ENCODE measurements at regions not wholly inside any gene's neighbourhood (a gene's known extent, or its start where the extent isn't known, plus 50 kb on each side); places are given as distances from the start of the nearest gene placed in this dataset.

DNA sequence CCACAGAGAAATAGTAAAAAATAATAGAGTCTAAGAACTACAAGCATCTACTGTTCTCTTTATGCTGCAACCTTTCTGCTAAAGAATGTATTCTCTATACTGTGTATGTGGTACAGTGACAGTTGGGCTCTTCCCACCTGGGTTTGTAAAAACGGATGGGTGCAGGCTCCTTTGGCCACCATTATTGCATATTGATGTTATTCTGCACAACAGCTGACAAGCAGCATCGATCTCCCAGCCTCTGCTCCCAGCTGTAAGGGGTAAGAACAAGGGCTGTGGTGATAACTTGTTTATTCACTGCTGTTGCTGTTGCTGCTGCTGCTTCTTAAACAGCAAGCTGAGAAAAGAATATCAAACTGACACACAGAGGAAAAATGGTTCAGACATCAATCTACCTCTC is 56.1 kb downstream of the KCNRG start:
- H3K27me3 ChIP-seq: no peaks in the 10 kb centered on the region
- H3K9me3 ChIP-seq: no peaks in the 10 kb centered on the region
- peaks cover 17% of the 10 kb centered on the region for H3K36me3 ChIP-seq
- H3K4me1 ChIP-seq (ENCODE audit: control insufficient read depth in 1 of 2, insufficient read depth in 1 of 2, low read depth in 1 of 2, low read length in 1 of 2): peaks cover 11 to 21% of the 10 kb centered on the region in 2 experiments
- H3K27ac ChIP-seq: peak overlapping the region; percentile 45
- TF ChIP-seq, protein P1, sequence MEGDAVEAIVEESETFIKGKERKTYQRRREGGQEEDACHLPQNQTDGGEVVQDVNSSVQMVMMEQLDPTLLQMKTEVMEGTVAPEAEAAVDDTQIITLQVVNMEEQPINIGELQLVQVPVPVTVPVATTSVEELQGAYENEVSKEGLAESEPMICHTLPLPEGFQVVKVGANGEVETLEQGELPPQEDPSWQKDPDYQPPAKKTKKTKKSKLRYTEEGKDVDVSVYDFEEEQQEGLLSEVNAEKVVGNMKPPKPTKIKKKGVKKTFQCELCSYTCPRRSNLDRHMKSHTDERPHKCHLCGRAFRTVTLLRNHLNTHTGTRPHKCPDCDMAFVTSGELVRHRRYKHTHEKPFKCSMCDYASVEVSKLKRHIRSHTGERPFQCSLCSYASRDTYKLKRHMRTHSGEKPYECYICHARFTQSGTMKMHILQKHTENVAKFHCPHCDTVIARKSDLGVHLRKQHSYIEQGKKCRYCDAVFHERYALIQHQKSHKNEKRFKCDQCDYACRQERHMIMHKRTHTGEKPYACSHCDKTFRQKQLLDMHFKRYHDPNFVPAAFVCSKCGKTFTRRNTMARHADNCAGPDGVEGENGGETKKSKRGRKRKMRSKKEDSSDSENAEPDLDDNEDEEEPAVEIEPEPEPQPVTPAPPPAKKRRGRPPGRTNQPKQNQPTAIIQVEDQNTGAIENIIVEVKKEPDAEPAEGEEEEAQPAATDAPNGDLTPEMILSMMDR (IDR thresholded peaks at IDR 0.05): no peak
- H3K4me3 ChIP-seq (ENCODE audit: low read depth in 1 of 2, low read length in 1 of 2): no peak overlapping the region

DNA sequence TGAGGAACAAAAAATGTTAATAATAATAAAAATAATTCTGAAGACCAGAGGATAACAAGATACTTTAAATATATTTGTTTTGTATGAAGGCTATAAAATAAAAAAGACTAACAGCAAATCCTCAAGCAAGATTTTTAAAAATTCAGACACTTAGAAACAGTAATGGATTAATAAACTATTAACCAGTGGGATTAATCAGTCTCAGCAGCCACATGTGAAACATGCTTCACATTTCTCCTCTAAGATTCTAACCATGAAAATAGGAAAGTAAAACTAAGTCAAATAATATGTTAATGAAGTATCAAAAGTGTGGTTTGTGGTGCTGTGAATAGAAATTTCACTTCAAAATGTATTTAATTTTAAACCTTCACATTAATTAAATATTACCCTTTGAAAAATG is 57.4 kb downstream of the KCNRG start:
- no peaks in the 10 kb centered on the region for H3K9me3 ChIP-seq
- no peak overlapping the region for H3K4me3 ChIP-seq (ENCODE audit: low read depth in 1 of 2, low read length in 1 of 2)
- no peak overlapping the region for H3K27ac ChIP-seq
- peaks cover 5% of the 10 kb centered on the region for H3K36me3 ChIP-seq
- peaks cover 14 to 29% of the 10 kb centered on the region in 2 experiments for H3K4me1 ChIP-seq (ENCODE audit: control insufficient read depth in 1 of 2, insufficient read depth in 1 of 2, low read depth in 1 of 2, low read length in 1 of 2)
- H3K27me3 ChIP-seq: no peaks in the 10 kb centered on the region
- TF ChIP-seq, protein P1 (IDR thresholded peaks at IDR 0.05): no peak

DNA sequence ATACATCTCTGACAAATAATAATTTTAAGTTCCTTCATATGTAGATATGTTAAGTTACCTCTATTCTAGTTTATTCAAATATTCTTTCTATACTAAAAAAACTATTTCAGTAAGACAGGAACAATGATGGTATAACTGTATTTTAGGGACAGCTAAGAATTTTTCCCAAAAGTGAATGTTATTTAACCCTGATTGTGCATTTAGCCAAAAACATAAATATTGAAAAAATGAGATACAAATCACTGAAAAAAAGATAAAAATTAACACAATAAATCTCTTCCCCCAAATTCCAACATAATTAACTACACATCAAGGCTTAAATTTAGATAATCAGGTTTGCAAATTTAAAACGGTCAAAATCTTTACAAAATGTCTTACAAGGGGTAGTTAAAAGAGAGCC is 58.1 kb downstream of the KCNRG start:
- H3K27ac ChIP-seq: no peak overlapping the region
- peaks cover 20 to 35% of the 10 kb centered on the region in 2 experiments for H3K4me1 ChIP-seq (ENCODE audit: control insufficient read depth in 1 of 2, insufficient read depth in 1 of 2, low read depth in 1 of 2, low read length in 1 of 2)
- no peaks in the 10 kb centered on the region for H3K27me3 ChIP-seq
- H3K4me3 ChIP-seq (ENCODE audit: low read depth in 1 of 2, low read length in 1 of 2): no peak overlapping the region
- TF ChIP-seq, protein P1 (IDR thresholded peaks at IDR 0.05): no peak
- no peaks in the 10 kb centered on the region for H3K36me3 ChIP-seq
- no peaks in the 10 kb centered on the region for H3K9me3 ChIP-seq

DNA sequence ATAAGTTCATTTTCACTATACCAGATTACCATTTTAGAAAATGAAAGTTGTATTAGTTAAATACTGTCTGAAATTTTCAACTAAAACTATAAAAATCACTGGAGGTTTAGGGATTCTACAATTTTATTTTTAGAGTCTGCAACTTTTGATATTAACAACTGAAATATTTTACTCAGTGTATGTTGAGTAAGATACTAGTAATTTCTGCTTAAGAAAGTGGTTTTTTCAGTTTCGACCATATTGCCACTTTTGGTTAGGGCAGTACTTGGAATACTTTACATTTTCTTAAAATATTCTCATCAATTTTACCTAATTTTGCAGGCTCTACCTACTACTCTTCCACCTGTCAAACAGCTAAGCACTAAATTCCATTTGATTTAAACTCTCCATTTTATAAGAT is 59.6 kb downstream of the KCNRG start:
- H3K4me3 ChIP-seq (ENCODE audit: low read depth in 1 of 2, low read length in 1 of 2): no peak overlapping the region
- no peaks in the 10 kb centered on the region for H3K36me3 ChIP-seq
- peaks cover 24 to 35% of the 10 kb centered on the region in 2 experiments for H3K4me1 ChIP-seq (ENCODE audit: control insufficient read depth in 1 of 2, insufficient read depth in 1 of 2, low read depth in 1 of 2, low read length in 1 of 2)
- H3K27me3 ChIP-seq: no peaks in the 10 kb centered on the region
- TF ChIP-seq, protein P1 (IDR thresholded peaks at IDR 0.05): no peak
- no peaks in the 10 kb centered on the region for H3K9me3 ChIP-seq
- H3K27ac ChIP-seq: no peak overlapping the region

DNA sequence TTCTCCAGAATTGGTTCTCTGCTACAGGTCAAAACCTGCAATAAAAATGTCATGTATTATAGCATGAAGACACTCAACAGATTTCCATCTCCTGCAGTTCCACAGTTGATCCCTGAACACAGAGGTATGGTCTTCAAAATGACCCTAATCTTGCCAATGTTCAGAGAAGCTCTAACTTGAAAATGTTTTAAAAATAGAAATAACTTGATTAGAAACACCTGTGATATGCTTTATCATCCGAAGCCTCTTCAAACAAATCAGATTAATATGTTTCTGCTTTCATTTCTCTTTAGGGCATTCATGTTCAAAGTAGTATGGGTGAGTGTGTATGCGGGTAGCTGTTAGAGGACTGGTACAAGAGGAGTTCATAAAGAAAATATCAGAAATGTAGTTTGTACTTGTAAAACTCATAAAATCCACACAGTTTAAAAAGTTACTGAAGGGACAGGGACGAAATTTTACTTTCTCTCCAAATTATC is 60.4 kb downstream of the KCNRG start:
- Histone ChIP-seq H3K4me1 (ENCODE audit: control insufficient read depth in 1 of 2, insufficient read depth in 1 of 2, low read depth in 1 of 2, low read length in 1 of 2) (peaks cover 32 to 40% of the 10 kb centered on the region in 2 experiments), H3K4me3 (ENCODE audit: low read depth in 1 of 2, low read length in 1 of 2) (no peak overlapping the region), H3K9me3 (no peaks in the 10 kb centered on the region), H3K27ac (peak overlapping the region; percentile 16), H3K36me3 (no peaks in the 10 kb centered on the region), H3K27me3 (no peaks in the 10 kb centered on the region)
- TF ChIP-seq, protein P1 (IDR thresholded peaks at IDR 0.05): no peak

DNA sequence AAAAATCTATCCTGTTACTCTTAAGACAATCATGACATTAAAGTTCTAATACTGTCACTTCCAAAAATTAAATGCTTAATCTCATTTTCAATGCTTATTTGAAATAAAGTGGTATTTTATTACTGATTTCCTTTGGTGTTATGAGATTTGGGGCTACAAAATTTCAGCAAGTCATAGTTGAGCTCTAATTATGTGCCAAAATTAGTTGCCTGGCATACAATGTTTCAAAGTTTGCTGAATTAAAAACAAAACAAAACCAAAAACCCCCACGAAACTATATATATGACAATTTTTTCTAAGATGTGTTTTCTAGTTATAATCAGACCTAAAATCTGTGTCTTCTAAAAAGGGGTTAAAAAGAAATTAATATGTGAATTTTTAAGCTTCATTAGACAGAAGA is 62.2 kb downstream of the KCNRG start:
- no peaks in the 10 kb centered on the region for H3K27me3 ChIP-seq
- H3K4me1 ChIP-seq (ENCODE audit: control insufficient read depth in 1 of 2, insufficient read depth in 1 of 2, low read depth in 1 of 2, low read length in 1 of 2): peaks cover 45 to 57% of the 10 kb centered on the region in 2 experiments
- no peak overlapping the region for H3K27ac ChIP-seq
- no peaks in the 10 kb centered on the region for H3K36me3 ChIP-seq
- no peak overlapping the region for H3K4me3 ChIP-seq (ENCODE audit: low read depth in 1 of 2, low read length in 1 of 2)
- TF ChIP-seq, protein P1 (IDR thresholded peaks at IDR 0.05): no peak
- no peaks in the 10 kb centered on the region for H3K9me3 ChIP-seq
